H1 (cell line): ENCODE measurements at regions not wholly inside any gene's neighbourhood (a gene's known extent, or its start where the extent isn't known, plus 50 kb on each side); places are given as distances from the start of the nearest gene placed in this dataset.

Source experiments
- JUN ChIP-seq: IDR thresholded peaks from 2 replicates; pipeline ENCODE4 v1.6.1; 2011; ENCODE audit warnings: low read depth, mild to moderate bottlenecking, improper control_type of control experiment, low read length
- KDM1A ChIP-seq: fragments of 200-600, 300-600 bp; sonication (generic); IDR thresholded peaks from 2 replicates; pipeline ENCODE4 v1.7.1; 2016; ENCODE audit warnings: mild to moderate bottlenecking, low read length, borderline replicate concordance
- RAD21 ChIP-seq, 2 experiments: IDR thresholded peaks in 1 of 2; conservative IDR thresholded peaks in 1 of 2; 2 replicates each; pipeline ENCODE4 v1.6.1; 2011; ENCODE audit warnings: low read depth in 2 of 2, low read length in 2 of 2, improper control_type of control experiment in 1 of 2, inconsistent platforms in 1 of 2, mild to moderate bottlenecking in 1 of 2, moderate library complexity in 1 of 2
- RBBP5 ChIP-seq: IDR thresholded peaks from 2 replicates; pipeline ENCODE4 v1.7.1; 2012; ENCODE audit warnings: low read depth, mild to moderate bottlenecking, inconsistent platforms, low read length, moderate library complexity, borderline replicate concordance
- SUZ12 ChIP-seq: fragments of 200-600 bp; sonication (generic); IDR thresholded peaks from 2 replicates; pipeline ENCODE4 v1.6.1; 2012; ENCODE audit warnings: mild to moderate bottlenecking, inconsistent platforms, low read length, moderate library complexity, mixed read lengths
- TF ChIP-seq, protein P1 (sequence below): fragments of 300-600 bp; sonication (generic); IDR thresholded peaks from 2 replicates; pipeline ENCODE4 v1.7.1; 2012; ENCODE audit warnings: low read length, moderate library complexity, mild to moderate bottlenecking, inconsistent platforms; ENCODE audit not compliant: insufficient replicate concordance
- TF ChIP-seq, protein P2 (sequence below), 3 experiments: IDR thresholded peaks; 1 replicate in 2 of 3; 2 replicates in 1 of 3; pipeline versions ENCODE4 v1.5.1 to v1.6.1; 2011; ENCODE audit warnings: low read length in 3 of 3, mild to moderate bottlenecking in 3 of 3, inconsistent platforms in 2 of 3, low read depth in 1 of 3, moderate library complexity in 1 of 3; ENCODE audit not compliant: insufficient read depth in 1 of 3; ENCODE audit errors: control extremely low read depth in 1 of 3

DNA sequence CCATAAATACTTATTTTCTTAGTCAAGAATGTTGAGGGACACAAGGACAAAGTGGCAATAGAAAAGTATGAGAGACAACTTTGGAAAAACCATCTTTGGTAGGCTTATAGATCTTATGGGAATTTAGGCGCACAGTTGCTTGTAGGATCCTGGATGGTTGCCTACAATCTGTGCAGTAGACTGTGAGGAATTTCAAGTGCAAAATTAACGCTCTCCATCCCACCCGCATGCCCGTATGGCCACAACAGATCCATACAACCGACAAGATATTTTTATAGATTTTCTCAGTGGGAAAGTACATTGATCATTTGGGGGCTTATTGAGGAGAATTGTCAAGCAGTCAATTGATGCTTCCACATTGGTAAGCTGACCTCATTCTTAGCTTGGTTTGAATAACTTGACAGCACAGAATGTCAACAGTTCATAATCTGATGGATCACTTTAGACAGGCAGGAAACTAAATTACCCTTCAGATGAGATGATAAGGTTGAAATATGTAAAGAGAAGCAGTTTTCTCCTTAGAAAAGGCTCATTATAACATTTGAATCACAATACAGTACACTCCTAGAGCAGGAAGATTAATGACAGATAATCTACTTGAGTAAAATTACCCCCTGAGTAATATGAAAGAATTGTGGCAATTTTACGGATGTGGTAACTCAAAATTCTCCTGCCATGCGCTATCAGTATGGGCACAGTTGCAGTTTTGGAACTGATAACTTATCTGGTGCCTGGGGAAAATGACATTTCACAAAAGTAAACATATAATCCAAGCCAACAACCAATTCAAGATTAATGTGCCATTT lies 479.7 kb downstream of the KIF20B start (continued):
- TF ChIP-seq, protein P1, sequence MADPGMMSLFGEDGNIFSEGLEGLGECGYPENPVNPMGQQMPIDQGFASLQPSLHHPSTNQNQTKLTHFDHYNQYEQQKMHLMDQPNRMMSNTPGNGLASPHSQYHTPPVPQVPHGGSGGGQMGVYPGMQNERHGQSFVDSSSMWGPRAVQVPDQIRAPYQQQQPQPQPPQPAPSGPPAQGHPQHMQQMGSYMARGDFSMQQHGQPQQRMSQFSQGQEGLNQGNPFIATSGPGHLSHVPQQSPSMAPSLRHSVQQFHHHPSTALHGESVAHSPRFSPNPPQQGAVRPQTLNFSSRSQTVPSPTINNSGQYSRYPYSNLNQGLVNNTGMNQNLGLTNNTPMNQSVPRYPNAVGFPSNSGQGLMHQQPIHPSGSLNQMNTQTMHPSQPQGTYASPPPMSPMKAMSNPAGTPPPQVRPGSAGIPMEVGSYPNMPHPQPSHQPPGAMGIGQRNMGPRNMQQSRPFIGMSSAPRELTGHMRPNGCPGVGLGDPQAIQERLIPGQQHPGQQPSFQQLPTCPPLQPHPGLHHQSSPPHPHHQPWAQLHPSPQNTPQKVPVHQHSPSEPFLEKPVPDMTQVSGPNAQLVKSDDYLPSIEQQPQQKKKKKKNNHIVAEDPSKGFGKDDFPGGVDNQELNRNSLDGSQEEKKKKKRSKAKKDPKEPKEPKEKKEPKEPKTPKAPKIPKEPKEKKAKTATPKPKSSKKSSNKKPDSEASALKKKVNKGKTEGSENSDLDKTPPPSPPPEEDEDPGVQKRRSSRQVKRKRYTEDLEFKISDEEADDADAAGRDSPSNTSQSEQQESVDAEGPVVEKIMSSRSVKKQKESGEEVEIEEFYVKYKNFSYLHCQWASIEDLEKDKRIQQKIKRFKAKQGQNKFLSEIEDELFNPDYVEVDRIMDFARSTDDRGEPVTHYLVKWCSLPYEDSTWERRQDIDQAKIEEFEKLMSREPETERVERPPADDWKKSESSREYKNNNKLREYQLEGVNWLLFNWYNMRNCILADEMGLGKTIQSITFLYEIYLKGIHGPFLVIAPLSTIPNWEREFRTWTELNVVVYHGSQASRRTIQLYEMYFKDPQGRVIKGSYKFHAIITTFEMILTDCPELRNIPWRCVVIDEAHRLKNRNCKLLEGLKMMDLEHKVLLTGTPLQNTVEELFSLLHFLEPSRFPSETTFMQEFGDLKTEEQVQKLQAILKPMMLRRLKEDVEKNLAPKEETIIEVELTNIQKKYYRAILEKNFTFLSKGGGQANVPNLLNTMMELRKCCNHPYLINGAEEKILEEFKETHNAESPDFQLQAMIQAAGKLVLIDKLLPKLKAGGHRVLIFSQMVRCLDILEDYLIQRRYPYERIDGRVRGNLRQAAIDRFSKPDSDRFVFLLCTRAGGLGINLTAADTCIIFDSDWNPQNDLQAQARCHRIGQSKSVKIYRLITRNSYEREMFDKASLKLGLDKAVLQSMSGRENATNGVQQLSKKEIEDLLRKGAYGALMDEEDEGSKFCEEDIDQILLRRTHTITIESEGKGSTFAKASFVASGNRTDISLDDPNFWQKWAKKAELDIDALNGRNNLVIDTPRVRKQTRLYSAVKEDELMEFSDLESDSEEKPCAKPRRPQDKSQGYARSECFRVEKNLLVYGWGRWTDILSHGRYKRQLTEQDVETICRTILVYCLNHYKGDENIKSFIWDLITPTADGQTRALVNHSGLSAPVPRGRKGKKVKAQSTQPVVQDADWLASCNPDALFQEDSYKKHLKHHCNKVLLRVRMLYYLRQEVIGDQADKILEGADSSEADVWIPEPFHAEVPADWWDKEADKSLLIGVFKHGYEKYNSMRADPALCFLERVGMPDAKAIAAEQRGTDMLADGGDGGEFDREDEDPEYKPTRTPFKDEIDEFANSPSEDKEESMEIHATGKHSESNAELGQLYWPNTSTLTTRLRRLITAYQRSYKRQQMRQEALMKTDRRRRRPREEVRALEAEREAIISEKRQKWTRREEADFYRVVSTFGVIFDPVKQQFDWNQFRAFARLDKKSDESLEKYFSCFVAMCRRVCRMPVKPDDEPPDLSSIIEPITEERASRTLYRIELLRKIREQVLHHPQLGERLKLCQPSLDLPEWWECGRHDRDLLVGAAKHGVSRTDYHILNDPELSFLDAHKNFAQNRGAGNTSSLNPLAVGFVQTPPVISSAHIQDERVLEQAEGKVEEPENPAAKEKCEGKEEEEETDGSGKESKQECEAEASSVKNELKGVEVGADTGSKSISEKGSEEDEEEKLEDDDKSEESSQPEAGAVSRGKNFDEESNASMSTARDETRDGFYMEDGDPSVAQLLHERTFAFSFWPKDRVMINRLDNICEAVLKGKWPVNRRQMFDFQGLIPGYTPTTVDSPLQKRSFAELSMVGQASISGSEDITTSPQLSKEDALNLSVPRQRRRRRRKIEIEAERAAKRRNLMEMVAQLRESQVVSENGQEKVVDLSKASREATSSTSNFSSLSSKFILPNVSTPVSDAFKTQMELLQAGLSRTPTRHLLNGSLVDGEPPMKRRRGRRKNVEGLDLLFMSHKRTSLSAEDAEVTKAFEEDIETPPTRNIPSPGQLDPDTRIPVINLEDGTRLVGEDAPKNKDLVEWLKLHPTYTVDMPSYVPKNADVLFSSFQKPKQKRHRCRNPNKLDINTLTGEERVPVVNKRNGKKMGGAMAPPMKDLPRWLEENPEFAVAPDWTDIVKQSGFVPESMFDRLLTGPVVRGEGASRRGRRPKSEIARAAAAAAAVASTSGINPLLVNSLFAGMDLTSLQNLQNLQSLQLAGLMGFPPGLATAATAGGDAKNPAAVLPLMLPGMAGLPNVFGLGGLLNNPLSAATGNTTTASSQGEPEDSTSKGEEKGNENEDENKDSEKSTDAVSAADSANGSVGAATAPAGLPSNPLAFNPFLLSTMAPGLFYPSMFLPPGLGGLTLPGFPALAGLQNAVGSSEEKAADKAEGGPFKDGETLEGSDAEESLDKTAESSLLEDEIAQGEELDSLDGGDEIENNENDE = no peak
- no peak for TF ChIP-seq SUZ12
- TF ChIP-seq RAD21 (IDR thresholded peaks at IDR 0.05 in 1 of 2, conservative IDR thresholded peaks at IDR 0.05 in 1 of 2; ENCODE audit: low read depth in 2 of 2, low read length in 2 of 2) = no peak
- no peak for TF ChIP-seq RBBP5
- TF ChIP-seq JUN = no peak
- TF ChIP-seq, protein P2, sequence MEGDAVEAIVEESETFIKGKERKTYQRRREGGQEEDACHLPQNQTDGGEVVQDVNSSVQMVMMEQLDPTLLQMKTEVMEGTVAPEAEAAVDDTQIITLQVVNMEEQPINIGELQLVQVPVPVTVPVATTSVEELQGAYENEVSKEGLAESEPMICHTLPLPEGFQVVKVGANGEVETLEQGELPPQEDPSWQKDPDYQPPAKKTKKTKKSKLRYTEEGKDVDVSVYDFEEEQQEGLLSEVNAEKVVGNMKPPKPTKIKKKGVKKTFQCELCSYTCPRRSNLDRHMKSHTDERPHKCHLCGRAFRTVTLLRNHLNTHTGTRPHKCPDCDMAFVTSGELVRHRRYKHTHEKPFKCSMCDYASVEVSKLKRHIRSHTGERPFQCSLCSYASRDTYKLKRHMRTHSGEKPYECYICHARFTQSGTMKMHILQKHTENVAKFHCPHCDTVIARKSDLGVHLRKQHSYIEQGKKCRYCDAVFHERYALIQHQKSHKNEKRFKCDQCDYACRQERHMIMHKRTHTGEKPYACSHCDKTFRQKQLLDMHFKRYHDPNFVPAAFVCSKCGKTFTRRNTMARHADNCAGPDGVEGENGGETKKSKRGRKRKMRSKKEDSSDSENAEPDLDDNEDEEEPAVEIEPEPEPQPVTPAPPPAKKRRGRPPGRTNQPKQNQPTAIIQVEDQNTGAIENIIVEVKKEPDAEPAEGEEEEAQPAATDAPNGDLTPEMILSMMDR (IDR thresholded peaks at IDR 0.05; ENCODE audit: control extremely low read depth in 1 of 3, insufficient read depth in 1 of 3, low read depth in 1 of 3, low read length in 3 of 3) = no peak
- TF ChIP-seq KDM1A = no peak
